Dermis blood vessel endothelial cell (primary cell): ENCODE measurements at regions not wholly inside any gene's neighbourhood (a gene's known extent, or its start where the extent isn't known, plus 50 kb on each side); places are given as distances from the start of the nearest gene placed in this dataset.
"Not testable (repeated sequence)": the region's sequence is repeated elsewhere in the genome, so short reads cannot be mapped to it uniquely, and the experiment has no call there.

Experiments used
- DNase-seq: peaks from one replicate; pipeline ENCODE4 v3.0.0; 2010

DNA sequence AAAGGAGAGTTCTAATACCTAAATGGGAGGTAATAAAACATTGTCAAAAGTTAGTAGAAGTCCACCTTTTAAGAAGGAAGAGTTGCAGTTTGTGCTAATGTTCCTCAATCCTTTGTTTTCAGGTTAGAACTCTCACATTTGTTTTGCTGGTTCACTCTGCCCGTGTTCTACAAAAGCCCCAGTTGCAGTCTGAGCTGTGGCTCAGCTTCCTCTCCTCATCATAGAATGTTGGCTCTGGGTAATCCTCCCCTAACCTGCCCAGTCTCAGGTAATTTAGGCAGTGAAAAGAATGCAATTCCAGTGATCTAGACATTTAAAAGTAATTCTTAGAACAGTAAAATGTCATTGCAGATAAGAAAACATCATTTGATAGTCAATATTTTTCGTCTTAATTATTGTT is 1410.4 kb upstream of the ZEB2 start:
- no peak for DNase-seq

DNA sequence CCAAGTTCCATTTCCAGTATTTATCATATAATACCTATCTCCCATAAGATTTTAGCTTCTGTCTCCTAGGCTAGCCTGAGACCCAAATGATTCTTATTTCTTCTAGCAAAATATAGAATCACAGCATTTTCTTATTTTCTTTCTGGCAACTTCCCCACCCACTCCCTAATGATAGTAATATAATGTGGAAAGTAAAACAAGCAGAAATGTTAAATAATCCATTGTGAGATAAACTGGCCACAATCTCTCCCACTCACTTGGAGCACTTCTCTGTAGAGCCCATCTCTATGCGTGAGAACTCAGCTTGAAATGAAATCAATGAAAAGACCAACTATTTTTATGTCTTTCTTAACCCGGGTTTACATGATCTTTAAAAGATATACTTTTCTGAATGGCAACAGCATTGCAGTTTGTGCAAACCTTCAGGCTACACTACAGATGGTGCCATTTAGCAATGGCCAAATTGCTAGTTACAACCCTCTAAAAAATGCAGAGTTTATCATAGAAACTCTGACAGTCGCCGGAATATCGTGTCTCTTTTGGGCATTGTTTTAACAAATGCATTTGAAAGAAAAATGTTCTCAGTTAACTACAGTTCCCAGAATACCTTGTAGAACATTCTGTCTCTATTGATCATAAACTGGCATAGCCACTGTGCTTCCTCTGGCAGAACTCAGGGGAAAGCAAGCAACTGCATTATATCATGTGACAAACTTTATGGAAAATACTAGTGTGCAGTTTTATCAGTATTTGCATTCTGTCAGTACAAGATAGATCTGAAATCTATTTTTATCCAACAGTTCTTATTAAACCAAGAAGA is 1407.4 kb upstream of the ZEB2 start:
- no peak for DNase-seq

DNA sequence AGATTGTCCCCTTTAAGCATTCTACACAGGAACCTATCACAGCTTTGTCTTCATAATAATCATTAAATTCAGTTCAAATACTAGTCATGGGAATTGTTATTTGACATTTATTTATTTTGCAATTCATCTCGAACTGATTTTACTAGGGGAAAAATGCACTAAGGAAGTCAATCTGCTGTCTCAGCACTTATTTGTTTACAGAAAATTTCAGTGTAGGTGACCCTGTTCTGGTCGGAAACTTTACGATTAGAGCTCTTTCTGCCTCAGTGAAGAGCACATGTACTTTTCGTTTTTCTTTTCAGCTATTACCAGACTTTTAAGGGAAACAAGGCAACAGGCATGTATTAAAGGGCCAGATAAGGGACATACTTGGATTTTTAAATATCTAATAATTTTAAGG is 1405.7 kb upstream of the ZEB2 start:
- no peak for DNase-seq

DNA sequence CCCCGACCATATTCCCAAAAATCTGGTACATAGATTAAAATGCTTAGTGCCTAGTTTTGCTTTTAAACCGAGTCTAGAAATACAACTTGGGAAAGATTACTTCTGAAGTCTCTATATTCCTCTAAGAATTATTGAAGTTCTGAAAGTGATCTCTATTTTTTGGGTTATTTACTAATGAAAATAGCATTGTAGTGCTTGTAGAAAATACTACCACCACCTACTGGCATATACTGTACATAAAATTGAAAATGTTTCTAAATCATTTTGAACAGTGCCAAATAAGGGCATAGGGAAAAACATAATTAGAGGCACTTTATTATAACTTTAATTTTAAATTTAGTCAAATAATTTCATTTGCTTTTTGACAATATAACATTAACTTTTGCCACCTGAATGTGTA is 1399.6 kb upstream of the ZEB2 start:
- peak; percentile 11 for DNase-seq

DNA sequence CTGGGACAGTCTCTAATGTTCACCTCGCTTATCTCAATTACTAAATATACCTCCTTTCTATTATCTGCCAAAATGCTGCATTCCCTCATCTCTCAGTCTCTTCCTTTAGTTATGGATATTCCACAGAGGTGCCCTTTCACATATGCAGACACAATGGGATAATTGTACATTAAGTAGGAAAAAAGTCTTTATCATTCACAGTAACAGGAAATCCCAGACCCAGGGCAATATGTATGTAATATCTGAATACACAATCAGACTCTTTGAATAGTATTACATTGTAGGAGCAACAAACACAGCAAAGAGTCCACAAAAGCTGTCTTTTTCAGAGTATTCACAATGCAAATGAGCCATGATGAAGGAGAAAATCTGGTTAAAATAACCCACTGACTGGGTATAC is 1399.0 kb upstream of the ZEB2 start:
- DNase-seq = peak; percentile 10

DNA sequence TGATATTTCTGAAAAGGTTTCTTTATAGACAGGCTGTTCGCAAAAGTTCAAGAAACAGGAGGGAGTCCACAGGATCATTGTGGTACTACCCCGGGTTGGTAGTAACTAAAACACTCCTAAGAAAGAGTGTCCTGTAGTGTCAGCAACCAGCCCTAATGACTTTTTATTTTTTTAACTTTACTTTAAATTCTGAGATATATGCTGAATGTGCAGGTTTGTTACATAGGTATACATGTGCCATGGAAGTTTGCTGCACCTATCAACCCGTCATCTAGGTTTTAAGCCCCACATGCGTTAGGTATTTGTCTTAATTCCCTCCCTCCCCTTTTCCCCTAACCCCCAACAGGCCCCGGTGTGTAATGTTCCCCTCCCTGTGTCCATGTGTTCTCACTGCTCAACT is 1396.9 kb upstream of the ZEB2 start:
- no peak for DNase-seq

DNA sequence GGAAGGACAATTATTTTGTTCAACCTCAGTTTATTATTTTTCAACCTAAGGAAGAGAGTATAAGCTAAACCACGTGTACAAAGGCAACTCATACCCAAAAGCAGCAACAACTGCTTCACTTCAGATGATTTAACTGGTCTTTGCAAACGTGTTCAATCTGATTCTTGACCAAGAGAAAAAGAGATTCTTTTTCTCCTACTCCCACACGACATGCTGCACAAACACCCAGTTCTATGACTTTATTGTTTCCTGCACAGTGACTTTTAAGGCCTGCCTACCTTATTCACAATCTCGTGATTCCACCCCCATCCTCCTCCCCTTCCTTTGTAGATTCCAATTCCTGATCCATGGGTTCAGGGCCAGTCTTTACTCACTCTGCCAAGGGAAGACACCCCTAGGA is 1394.8 kb upstream of the ZEB2 start:
- no peak for DNase-seq

DNA sequence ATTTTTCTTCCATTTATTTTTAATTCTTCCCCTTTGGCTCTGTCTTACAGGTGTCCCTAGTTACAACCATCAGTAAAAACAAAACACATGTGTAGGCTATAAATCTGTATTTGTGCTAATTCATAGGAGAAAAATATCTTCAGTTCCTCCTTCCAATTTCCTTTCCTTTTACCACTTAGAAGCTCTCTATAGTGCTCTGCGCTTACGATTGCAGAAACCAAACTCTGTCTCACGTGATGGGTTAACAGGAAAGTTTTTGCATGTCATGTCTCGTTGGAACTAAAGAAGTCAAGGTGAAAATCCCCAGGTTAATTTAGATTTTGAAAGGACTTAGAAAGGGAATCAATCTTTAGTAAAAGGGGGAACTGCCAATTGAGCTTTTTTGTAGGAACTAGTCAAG is 1390.5 kb upstream of the ZEB2 start:
- no peak for DNase-seq

DNA sequence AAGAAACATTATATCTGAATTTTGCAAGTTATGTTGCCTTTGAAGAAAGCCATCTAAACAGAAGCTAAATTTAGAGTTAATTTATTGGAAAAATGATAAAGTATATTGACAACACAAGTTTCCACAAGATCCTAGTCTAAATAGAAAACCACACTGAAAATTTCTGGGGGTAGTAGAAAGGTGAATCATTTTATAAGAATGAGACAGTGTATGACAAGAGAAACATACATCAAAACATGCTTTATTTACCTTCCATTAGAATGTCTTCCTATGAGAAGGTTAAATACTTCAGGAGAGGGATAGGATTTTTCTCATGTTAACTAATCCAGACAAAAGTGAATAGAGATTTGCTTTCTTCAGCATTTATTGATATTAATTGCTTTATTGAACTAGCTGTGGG is 1389.8 kb upstream of the ZEB2 start:
- no peak for DNase-seq

DNA sequence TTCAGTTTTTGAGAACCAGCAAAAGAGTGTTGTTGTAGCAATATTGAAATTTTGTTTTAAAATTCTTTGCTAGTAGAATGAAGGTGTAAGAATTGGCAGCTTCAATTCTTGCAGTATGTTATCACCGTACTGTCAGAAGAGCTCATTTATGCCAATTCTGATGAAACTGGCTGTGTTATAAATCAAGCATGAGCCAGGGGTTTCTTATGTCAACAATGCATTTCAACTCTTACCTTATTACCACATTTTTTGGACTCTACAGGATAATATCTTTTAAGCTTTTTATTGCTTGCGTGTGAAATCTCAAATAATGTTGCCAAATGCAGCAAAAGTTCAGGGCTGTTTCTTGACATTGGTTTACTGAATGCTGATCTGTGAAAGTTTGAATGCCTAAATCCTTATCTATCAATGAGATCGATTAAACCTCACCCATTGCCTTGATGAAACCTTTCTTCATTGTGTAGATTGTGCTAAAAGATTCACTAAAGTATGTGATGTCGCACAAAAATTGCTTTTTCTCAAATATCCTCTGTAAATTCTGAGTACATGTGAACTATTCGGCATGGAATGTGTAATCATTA is 1389.3 kb upstream of the ZEB2 start:
- DNase-seq = no peak

DNA sequence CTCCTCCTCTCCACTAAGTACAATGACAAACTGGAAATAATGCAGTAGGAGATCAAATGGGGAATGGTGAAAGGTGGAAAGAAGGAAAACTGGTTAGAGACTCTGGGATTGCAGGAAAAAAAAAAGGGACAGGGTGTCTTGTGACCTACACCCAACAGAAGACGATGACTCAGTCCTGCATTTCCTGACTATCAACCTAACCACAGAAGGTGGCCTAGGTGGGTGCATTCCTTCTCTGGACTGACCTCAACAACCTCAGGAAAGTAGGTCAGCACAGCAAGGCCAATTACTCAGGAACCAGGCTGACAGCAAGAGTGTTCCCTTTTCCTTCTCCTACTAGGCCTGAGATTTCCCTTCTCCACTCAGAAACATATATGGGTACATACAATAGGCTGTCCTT is 1386.4 kb upstream of the ZEB2 start:
- DNase-seq = peak; percentile 4

DNA sequence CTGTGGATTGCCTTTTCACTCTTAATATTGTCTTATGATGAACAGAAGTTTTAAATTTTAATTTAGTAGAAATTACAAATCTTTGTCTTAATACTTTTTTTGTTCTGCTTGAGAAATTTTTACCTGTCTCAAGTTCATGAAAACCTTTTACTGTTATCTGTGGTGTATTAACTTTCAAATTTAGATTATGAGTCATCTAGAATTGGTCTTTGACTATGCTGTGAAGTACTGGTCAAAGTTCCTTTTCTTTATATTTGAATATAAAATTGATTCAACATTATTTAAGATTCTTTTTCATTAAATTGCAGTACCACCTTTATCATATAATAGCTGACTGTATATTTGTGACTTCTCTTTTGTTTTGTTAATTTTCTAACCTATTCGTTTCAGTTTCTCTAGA is 1385.5 kb upstream of the ZEB2 start:
- DNase-seq = no peak

DNA sequence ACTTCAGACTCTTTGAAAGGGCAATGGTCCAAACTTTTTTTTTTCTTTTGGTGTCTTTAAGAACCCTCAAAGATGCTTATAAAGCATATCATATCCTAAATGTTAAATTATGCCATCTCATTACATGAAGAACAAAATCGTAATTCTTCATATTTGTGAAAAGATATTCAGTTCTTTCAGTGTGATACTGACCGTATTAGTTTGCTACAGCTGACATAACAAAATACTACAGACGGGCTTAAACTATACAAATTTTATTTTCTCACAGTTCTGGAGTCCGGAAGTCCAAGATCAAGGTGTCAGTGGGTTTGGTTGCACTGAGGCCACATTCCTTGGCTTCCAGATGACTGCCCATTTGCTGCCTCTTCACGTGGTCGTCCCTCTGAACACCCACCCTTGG is 1377.2 kb upstream of the ZEB2 start:
- no peak for DNase-seq

DNA sequence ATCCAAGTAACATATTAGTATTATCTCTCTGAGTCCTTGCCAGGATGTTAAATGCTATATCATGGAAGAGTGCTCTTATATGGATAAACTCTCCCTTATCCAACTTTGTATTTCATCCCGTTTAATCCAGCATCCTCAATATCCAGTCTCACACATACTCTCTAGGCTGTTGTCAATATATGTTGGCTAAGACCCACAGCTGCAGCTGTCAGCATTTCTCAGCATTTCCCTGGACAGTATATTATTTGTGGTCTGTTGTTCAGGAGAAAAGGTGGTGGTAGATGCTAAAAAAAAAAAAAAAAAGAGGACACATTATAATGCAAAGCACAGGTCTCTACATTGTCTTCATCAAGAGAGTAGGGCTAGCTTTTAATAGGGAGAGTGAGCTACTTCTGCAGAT is 1368.0 kb upstream of the ZEB2 start:
- no peak for DNase-seq

DNA sequence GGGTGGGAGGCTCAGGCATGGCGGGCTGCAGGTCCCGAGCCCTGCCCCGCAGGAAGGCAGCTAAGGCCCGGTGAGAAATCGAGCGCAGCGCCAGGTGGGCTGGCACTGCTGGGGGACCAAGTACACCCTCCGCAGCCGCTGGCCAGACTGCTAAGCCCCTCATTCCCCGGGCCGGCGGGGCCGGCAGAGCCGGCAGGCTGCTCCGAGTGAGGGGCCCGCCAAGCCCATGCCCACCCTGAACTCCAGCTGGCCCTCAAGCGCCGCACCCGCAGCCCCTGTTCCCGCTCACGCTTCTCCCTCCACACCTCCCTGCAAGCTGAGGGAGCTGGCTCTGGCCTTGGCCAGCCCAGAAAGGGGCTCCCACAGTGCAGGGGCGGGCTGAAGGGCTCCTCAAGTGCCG is 1361.1 kb upstream of the ZEB2 start:
- DNase-seq = not testable (repeated sequence)

DNA sequence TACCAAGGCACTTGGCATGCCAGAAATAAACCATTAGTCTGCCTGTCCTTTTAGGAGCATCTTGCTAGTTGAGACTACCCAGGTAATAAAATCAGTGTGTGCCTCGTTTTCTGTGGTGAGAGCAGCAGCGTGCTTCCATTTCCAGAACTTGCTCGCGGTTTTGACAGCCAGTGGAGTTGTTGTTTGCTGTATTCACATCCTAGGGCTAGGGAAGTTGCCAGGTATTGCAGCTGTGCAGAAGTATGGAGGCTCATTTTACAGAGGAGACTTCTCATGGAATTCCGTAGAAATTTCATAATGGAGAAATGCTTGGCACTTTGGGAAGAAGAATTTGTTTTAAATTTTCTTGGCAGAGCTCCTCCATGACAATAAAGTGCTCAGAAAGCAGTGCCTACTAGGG is 1355.1 kb upstream of the ZEB2 start:
- no peak for DNase-seq

DNA sequence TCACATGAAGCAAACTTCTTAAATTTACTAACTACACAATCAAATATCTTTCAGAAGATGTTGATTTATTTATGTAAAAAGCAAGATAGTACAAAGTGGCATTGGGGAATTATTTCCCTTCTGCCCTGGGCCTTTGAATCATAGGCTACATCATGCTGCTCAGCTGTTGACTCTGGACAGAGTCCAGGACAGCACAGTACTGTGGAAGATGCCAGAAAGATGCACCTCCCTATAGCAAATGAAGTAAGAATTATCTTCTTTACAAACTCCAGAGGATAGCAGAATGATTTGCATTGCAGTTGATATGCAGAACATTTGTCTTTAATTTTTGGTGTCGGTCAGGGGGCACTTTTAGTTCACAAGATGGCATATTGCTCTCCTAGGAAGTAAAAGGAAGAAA is 1354.5 kb upstream of the ZEB2 start:
- DNase-seq = peak; percentile 20

DNA sequence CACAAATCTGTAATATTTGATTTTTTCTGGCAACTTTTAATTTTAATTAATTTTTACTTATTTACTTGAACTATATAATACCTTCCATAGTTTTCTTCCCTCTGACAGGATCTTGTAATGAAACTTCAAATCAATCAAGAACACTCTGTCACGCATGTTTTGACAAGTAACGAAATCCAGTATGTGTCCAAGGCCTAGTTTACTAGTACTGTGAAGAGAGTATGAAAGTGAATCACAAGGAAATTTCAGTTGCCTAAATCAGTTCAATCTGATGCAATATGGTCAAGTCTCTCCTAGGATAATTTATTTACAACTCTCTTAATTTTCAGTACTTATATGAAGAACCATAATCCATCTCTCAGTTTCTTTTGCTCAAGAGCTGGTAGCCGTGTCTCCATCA is 1344.6 kb upstream of the ZEB2 start:
- no peak for DNase-seq

DNA sequence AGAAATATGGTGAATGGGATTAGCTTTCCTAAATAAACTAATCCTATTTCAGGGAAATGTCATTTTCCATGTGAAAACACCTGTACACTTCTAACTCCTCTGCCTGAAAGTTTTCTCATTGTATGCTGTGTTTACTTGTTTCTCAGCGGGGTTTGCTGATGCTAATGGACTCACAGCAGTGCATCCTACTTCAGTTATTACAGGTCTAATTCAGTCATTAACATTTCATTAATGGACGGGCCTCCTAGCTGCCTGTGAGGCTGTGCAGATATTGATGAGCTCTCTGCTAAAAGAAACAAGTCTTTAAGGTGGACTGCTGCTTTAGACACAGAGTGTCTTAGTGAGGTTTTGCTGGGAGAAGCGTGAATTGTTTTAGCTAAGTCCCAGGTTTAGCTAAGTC is 1342.0 kb upstream of the ZEB2 start:
- DNase-seq = no peak

DNA sequence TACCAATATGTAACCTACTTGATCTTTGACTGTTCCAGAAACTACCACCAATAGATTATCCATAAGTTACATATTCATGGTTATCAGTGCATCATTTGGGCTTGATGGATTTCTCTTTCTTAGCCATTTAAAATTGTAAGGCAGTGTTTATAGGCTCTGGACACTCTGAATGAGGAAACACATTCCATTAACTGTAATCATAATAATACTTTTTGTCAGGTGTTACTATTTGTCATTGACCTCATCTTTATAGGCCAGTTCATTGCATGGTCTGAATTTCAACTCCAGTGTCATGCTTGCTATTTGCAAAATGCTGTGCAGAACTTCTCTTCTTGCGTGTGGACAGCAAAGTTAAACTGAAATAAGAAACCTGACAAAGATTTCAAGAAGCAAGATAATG is 1340.2 kb upstream of the ZEB2 start:
- DNase-seq = no peak

DNA sequence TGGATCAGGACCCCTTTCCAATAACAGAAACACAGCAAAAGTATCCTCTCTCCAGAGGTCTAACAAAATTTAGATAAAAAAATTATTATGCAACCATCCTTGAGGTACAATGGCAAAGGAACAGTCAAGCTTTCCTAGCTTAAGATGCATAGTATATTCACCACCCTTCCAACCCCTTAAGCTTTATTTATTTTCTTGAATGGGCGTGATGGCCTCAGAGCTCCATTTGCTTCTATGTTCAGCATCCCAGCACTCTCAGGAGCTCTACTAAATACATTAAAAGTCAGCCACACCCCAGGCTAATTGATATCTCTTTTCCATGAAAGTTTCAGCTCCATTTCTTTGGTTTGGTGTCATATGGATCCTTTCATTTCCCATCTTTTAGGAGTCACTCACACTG is 1335.2 kb upstream of the ZEB2 start:
- DNase-seq = no peak

DNA sequence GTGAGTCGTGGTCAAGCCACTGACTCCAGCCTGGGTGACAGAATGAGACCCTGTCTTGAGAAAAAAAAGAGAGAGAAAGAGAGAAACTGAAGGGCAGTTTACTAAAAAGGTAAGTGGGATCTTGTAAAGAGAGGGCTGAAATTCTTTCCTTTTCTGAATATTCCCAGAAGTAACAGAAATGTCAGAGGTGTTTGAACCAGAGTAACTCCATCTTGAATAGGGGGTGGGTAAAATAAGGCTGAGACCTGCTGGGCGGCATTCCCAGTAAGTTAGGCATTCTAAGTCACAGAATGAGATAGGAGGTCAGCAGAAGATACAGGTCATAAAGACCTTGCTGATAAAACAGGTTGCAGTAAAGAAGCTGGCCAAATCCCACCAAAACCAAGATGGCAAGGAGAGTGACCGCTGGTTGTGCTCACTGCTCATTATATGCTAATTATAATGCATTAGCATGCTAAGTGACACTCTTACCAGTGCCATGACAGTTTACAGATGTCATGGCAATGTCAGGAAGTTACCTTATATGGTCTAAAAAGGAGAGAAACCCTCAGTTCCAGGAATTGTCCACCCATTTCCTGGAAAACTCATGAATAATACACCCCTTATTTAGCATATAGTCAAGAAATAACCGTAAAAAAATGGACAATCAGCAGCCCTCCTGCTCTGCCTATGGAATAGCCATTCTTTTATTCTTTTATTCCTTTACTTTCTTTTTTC is 1334.3 kb upstream of the ZEB2 start:
- DNase-seq = peak; percentile 5

DNA sequence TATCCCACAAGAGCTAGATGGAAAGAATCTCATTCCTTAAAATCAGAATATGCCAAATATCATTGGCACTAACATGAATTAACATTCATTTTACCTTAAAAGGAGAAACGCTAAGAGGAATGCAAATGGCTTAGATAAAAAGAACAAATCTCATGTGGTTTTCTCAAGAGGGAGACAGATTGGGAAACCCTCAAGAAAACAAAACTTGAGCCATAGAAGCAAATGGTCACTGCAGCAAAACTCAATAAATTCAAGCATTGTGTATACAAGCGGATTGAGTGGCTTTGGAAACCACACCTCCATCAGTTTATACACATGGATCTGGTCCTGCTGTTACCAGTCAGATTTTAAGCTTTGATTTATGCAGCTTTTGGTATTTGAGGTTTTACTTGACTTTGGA is 1331.8 kb upstream of the ZEB2 start:
- DNase-seq = no peak

DNA sequence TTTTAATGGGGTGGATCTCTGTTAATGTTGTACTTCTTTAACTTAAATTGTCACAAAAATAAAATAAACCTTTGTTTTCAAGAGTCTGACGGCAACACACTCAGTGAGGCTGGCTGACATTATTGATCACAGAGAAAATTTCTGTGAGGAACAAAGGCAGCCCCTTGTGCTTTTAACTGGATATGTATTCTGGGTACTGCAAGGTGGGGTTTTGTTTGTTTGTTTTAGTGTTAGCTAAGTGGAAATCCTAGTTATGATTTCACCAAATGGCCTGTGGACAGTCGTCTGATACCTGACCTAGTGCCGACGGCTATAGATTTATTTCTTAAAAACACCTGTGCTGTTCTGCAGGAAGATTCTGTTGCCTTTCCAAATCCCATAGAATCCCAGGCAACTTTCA is 1329.5 kb upstream of the ZEB2 start:
- no peak for DNase-seq
